SH-SY5Y (cell line): ENCODE measurements at regions not wholly inside any gene's neighbourhood (a gene's known extent, or its start where the extent isn't known, plus 50 kb on each side); places are given as distances from the start of the nearest gene placed in this dataset.

Source experiments
- GATA2 ChIP-seq: IDR thresholded peaks from 2 replicates; pipeline ENCODE4 v1.6.1; 2011; ENCODE audit warnings: mild to moderate bottlenecking, low read depth, low read length
- GATA3 ChIP-seq: IDR thresholded peaks from 2 replicates; pipeline ENCODE4 v1.6.1; 2011; ENCODE audit warnings: low read depth, mild to moderate bottlenecking, low read length, moderate library complexity

DNA sequence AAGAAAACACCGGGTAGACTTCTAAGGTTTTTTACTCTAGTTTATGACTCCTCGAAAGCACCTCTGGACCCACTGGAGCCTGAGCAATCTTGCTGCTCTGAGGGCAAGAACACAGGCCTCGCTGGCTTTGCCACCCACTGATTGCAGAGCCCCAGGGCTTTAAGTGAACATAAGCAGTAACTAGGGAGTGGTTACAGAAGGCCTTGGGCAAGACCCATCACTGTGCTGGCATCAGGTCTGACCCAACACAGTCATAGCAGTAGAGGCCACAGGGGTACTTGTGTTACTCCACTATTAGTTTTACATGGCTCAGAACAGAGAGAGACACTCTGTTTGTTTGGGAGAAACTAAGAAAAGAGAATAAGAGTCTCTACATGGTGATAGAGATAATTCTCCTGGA, 684.5 kb downstream of the FAM181B start:
- TF ChIP-seq GATA2 (no peak), GATA3 (no peak)
